Endothelial cell (in vitro differentiated cells): ENCODE measurements at regions not wholly inside any gene's neighbourhood (a gene's known extent, or its start where the extent isn't known, plus 50 kb on each side); places are given as distances from the start of the nearest gene placed in this dataset.
"Not testable (repeated sequence)": the region's sequence is repeated elsewhere in the genome, so short reads cannot be mapped to it uniquely, and the experiment has no call there.

Source experiments
- DNase-seq: peaks from one replicate; pipeline ENCODE4 v3.0.0; 2021; ENCODE audit warnings: low spot score
- H3K27ac Mint-ChIP-seq: one replicate; pipeline ENCODE4 v1.8.0; 2021; ENCODE audit warnings: mixed read lengths, inconsistent platforms; ENCODE audit not compliant: unreplicated experiment
- H3K27me3 Mint-ChIP-seq: one replicate; pipeline ENCODE4 v1.8.0; 2021; ENCODE audit warnings: mild to moderate bottlenecking, moderate library complexity, mixed read lengths, inconsistent platforms; ENCODE audit not compliant: unreplicated experiment
- H3K36me3 Mint-ChIP-seq: one replicate; pipeline ENCODE4 v1.8.0; 2021; ENCODE audit warnings: mild to moderate bottlenecking, low read depth, mixed read lengths, inconsistent platforms; ENCODE audit not compliant: unreplicated experiment
- H3K4me1 Mint-ChIP-seq: one replicate; pipeline ENCODE4 v1.8.0; 2021; ENCODE audit warnings: mild to moderate bottlenecking, mixed read lengths, inconsistent platforms; ENCODE audit not compliant: unreplicated experiment
- H3K4me3 Mint-ChIP-seq: one replicate; pipeline ENCODE4 v1.8.0; 2021; ENCODE audit warnings: mild to moderate bottlenecking, mixed read lengths, inconsistent platforms; ENCODE audit not compliant: unreplicated experiment
- H3K9me3 Mint-ChIP-seq: one replicate; pipeline ENCODE4 v1.8.0; 2021; ENCODE audit warnings: mixed read lengths, inconsistent platforms; ENCODE audit not compliant: unreplicated experiment
- CTCF ChIP-seq: fragments of 200-600 bp; sonication (generic); IDR thresholded peaks from one replicate; pipeline ENCODE4 v1.5.0; 2021; ENCODE audit warnings: antibody characterized with exemption; ENCODE audit not compliant: unreplicated experiment

- Mint-ChIP-seq H3K9me3 (no peaks in the 10 kb centered on the region), H3K27me3 (peaks cover 16% of the 10 kb centered on the region), H3K4me3 (no peak overlapping the region), H3K27ac (no peak overlapping the region), H3K36me3 (peaks cover 5% of the 10 kb centered on the region), H3K4me1 (peaks cover 24% of the 10 kb centered on the region)
- no peak for TF ChIP-seq CTCF
- DNase-seq = no peak
These were observed 84.6 kb downstream of the ZNF467 start for GRCh38 chr7:149688836-149689235.

DNA sequence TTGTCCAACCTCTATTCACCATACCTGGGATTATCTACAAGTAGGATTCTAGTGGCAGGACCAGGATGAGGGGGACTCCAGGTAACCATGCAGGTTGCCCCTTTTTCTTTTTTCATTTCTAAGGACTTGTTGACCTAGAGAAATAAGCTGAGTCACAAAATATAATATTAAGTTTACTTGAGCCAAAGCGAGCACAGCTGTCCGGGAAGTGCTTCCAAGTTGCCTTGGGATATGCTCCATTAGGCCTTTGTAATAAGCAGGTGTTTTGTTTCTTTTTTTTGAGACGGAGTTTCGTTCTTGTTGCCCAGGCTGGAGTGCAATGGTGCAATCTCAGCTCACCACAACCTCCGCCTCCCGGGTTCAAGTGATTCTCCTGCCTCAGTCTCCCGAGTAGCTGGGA, 85.6 kb downstream of the ZNF467 start:
- H3K27me3 Mint-ChIP-seq = peaks cover 15% of the 10 kb centered on the region
- peaks cover 23% of the 10 kb centered on the region for H3K4me1 Mint-ChIP-seq
- H3K4me3 Mint-ChIP-seq, DNase-seq, H3K9me3 Mint-ChIP-seq, H3K27ac Mint-ChIP-seq, H3K36me3 Mint-ChIP-seq: not testable (repeated sequence)

GRCh38 chr7:149686449-149686848, 86.9 kb downstream of the ZNF467 start:
- TF ChIP-seq CTCF = no peak
- no peak overlapping the region for H3K27ac Mint-ChIP-seq
- DNase-seq = no peak
- H3K9me3 Mint-ChIP-seq = no peaks in the 10 kb centered on the region
- H3K27me3 Mint-ChIP-seq = peaks cover 14% of the 10 kb centered on the region
- H3K36me3 Mint-ChIP-seq = peaks cover 3% of the 10 kb centered on the region
- H3K4me3 Mint-ChIP-seq = no peak overlapping the region
- H3K4me1 Mint-ChIP-seq = peaks cover 26% of the 10 kb centered on the region

DNA sequence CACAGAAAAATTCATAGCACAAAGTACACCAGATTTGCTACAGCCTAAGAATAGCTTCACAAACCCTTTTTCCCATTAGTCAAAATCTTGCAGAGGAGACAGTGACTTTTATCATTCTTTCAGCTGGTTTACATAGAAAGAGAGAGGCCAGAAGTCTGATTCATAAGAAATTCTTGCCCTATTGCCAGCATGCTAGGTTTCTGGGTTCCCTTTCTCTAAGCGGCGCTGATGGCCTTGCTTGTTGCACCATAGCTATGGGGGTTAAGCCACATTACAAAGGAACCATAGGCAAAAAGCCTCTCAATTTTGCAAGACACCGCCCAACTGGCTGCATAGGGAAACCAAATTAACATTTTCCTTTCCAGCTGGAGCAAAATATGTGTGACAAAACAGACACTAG, 87.4 kb downstream of the ZNF467 start:
- Mint-ChIP-seq H3K4me1 (peaks cover 22% of the 10 kb centered on the region), H3K36me3 (peaks cover 3% of the 10 kb centered on the region), H3K27me3 (peaks cover 11% of the 10 kb centered on the region), H3K9me3 (no peaks in the 10 kb centered on the region), H3K4me3 (no peak overlapping the region), H3K27ac (no peak overlapping the region)
- TF ChIP-seq CTCF = no peak
- no peak for DNase-seq

DNA sequence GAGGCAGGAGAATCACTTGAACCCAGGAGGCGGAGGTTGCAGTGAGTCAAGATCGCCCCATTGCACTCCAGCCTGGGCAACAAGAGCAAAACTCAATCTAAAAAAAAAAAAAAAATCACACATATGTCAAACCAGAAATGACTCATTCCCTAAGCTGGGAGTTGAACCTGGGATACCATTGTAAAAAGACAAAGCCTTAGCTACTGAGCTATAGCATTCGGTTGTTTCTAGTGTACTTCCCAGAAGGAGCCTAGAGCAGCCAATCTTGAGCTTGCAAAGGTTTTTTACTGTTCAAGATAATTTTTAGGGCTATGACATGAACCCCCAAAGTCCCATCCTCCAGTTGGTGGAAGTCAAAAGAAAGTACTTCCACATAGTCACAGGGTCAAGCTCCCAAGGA, 87.9 kb downstream of the ZNF467 start:
- DNase-seq = no peak
- Mint-ChIP-seq H3K4me1 (peaks cover 17% of the 10 kb centered on the region), H3K27ac (no peak overlapping the region), H3K9me3 (no peaks in the 10 kb centered on the region), H3K4me3 (no peak overlapping the region), H3K27me3 (peaks cover 6% of the 10 kb centered on the region), H3K36me3 (peaks cover 3% of the 10 kb centered on the region)
- no peak for TF ChIP-seq CTCF

- Mint-ChIP-seq H3K4me3 (no peak overlapping the region), H3K4me1 (peaks cover 6% of the 10 kb centered on the region), H3K36me3 (peaks cover 3% of the 10 kb centered on the region), H3K27me3 (peaks cover 3% of the 10 kb centered on the region), H3K9me3 (no peaks in the 10 kb centered on the region), H3K27ac (no peak overlapping the region)
- DNase-seq = no peak
- no peak for TF ChIP-seq CTCF
These were observed 89.5 kb downstream of the ZNF467 start for GRCh38 chr7:149683898-149684297.
